ENCODE measurements at regions not wholly inside any gene's neighbourhood (a gene's known extent, or its start where the extent isn't known, plus 50 kb on each side); places are given as distances from the start of the nearest gene placed in this dataset.

DNA sequence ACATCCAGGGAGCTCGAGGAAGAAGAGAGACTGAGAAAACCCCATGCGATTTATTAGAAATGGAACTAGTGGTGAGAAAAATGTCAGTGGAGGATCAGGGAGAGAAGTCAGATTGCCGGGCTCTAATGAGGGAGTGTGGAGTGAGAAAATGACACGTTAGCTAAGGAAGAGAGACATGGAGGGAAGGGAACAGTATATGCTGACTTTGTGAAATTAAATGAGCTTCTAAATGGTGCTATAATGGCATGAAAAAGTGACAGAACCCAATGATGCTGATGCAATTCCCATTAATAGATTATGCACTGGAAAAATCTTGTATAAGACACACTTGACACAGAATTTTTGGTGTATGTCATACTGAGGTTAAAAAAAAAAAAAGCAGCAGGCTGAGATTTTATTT lies 112.6 kb downstream of the HSPH1 start:
- DNase-seq (ENCODE audit: low spot score), result no peak

DNA sequence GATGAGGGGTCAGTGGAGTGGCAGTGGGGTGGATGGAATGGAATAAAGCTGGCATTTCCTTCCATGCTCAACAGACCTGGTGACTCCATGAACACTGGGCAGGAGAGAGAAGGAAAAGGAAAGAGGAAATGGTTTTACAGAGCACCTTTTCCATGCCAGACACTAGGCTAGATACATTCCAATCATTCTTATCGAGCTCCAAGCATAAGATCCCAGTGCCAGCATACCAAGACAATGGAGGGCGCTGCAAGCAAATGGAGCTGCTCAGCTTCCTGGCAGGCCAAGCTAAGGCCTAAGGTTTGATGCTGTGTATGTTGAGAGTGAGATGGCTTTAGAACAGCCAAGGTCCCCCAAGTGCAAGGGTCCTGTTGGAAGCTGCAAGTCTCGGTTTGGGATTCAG lies 113.2 kb downstream of the HSPH1 start:
- DNase-seq (ENCODE audit: low spot score), result no peak

DNA sequence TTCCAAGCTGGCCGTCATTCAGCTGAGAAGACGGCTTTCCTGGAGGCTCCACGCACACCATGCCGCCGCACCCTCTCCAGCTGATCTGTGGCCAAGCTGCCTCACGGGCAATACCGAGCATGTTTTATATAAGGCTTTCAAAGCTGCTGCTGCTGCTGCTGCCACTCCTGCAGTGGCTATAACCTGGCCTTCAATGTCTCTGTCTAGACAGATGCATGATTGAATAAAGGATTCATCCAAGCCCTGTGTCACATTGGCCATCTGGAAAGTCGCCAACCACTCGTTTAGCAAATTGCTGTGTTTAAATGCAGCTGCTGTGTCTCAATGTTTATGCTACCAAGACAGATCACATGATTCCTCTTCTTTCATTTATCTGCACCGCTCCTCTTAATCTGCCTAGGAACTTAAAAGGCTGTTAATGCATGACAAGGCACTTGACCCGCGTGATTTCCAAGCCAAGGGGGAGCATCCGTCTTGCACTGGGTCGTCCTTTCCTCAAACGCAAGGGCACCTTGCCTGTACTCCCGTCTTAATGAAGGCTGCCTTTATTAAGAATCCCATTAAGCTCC lies 114.3 kb downstream of the TEX26 start:
- no peak for DNase-seq (ENCODE audit: low spot score)

DNA sequence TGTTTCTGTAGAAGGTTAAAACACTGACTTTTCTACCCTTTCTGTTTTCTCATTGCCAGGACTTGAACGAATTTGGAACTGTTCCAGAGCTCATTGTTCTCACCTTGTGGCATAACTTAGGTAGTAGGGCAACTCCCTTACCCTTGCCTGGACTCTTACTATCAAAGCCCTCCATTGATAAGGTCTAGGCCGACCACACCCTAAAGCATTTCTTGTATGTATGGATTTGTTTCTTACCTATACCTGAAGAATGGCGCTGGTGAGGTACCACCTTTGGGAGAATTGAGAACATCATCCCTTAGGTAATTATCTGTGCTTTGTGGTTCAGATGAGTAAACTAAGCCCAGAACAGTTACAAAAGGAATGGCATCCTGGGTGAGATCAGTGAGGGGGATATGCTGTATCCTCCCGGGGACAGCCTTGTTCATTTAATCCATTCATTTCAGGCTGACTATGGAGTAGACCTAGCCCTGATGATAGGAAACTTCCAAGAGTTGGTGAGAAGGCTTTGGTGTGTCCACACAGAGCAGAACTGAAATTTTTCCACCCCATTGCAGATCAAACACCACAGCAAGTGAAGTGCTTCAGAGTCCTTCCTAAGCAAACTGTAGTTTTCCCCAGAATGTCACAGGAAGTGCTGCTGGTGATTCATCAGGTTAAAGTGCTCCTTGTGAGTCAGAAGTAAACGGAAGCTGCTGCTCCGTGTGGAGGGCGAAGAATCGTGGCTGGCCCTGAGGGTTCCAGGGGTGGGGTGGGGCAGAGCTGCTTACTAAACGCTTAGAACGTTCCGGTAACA lies 113.0 kb downstream of the TEX26 start:
- no peak for DNase-seq (ENCODE audit: low spot score)

DNA sequence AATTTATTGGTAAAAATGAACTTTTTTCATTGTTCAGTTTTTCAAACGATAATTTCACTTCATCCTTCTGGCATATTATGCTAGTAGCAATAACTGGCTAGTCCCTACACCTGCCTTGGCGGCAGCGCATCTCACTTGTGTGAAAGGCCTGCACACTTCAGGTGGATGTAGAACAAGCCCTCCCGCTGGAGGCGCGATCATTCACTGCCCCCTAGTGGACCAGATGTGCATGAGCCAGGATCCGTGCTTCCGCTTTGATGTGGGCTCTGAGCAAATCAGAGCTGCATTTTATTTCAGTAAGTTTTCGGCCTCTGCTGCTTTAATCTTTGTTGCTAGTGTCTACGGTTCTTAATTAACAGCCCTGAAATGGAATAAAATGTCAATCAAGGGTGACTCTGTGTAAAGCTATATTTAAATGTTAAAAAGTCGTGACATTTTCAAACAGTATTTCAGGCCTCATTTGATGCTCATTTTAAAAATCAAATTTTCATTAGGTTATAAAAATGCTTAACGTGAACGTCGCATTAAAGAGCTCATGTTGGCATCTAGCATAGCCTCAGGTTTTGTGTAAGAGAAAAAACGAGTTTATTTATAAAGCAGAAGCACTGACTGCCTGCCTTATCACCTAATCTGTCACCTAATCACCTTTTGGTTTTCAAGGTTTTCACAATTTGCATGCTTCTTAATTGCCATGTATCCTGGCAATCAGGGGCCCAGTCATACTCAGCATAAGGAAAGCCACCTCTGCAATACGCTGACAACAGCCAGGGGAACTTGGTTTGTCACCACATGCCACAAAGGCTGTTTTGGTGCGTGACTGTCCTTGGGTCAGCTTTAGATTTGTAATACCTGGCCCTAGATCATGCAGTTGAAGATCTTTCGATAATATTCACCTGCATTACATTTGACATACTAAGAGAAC lies 112.2 kb downstream of the TEX26 start:
- peak; percentile 48 for DNase-seq (ENCODE audit: low spot score)

DNA sequence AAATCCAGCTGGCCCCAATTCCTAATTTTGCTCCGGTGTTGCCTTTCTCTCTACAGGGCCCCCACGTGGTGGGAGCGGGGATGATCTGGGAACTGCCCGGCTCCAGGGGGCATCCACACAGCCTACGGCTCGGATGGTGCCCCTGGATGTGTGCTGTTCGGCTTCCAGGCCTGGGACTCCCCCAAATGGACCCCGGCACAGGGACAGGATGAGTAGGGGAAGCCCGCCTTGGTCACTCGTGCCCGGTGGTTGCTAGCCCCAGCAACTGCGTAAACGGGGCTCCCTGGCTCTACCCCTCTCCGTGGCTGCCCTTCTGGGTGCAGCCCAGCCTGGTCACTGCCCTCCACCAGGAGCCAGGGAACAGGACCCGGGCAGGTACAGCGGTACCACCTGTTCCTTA lies 111.5 kb downstream of the TEX26 start:
- DNase-seq (ENCODE audit: low spot score), result no peak

GRCh38 chr13:31042481-31043165 lies 110.2 kb downstream of the TEX26 start:
- DNase-seq (ENCODE audit: low spot score), result no peak

- DNase-seq (ENCODE audit: low spot score), result no peak
These were observed 109.6 kb downstream of the TEX26 start for GRCh38 chr13:31042049-31042448.

GRCh38 chr13:31038834-31039552 lies 106.5 kb downstream of the TEX26 start:
- no peak for DNase-seq (ENCODE audit: low spot score)

DNA sequence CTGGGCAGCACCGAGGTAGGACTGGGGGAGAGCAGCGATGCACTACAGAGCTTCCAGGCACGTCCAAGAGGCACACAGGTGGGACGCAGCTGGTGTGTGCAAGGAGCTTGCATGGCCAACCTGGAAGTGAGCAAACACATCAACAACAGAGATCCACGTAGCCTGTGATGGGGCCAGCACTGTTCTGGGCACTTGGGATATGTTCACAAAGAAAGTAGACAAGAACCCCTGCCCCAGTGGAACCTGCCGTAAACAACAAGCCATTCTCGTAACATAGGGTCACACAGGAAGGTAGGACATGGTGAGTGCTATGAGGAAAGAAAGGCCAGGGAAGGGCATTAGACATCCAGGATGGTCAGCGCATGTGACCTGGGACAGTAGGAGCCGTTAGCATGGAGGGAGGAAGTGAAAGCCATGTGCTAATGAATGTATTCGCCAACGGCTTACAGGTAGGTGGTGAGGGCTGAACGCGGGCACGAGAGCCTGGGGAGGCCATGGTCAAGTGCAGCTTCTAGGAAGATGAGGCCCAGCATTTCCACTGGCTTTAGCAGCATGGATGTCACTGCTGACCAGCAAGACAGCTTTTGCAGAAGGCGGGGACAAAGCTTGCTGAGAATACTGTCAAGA lies 105.5 kb downstream of the TEX26 start:
- DNase-seq (ENCODE audit: low spot score), result no peak

DNA sequence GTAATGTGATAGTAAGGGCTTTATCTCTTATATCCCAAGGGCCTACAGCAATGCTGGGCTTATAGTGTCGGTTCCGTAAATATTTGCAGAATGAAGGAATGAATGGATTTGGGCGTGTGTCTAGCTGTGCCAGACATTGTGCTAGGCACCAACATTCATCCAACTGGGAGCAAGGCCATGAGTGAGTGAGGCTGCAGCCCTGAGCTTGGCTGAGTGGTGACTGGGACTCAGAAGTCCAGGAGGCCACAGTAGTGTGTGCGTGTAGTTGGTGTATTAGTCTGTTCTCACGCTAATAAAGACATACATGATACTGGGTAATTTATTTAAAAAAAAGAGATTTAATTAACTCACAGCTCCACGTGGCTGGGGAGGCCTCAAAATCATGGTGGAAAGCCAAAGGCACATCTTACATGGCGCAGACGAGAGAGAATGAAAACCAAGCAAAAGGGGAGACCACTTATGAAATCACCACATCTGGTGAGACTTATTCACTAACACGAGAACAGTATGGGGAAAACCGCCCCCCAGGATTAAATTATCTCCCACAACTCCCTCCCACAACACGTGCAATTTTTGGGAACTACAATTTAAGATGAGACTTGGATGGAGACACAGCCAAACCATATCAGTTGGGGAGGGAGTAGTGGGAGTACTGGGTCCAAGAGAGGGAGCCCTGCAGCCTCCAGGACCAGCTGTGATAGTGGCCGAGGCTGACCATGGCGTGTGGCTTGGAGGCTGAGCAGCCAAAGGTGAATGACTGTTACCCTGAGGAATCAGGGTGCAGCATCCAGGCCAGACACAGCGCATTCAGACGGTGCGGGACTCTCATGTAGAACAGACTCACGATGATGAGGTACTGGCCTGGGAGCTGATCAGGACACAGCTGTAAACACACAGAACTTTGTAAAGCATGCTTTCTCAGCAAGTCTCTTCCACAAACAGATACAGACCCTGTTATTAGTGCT lies 104.6 kb downstream of the TEX26 start:
- no peak for DNase-seq (ENCODE audit: low spot score)

- DNase-seq (ENCODE audit: low spot score), result no peak
These were observed 102.9 kb downstream of the TEX26 start for GRCh38 chr13:31035185-31035965.

DNA sequence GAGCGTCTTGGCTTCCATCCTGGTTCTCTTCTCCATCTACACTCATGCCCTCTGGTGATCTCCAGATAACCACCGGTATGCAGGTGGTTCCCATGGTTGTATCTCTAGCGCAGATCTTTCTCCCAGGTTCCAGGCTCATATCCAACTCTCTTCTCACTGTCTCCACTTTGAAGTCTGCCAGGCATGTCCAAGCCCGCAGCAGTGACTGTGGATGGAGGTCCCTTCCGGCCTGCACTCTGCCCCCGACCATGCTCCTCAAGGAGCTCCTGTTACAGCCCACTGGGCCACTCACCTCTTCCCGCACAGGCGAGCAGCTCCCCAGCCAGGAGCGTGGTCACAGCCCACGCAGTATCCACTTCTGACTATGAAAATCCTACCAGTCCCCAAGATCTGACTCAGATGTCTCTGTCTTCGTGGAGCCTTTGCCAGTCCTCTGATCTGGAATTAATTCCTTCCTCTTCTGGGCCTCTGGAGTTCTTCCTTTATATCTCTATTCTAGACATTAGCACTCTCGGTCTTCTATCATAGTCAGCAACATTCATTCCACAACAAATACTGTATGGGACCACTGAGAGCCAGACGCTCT lies 100.2 kb downstream of the TEX26 start:
- DNase-seq (ENCODE audit: low spot score), result no peak

DNA sequence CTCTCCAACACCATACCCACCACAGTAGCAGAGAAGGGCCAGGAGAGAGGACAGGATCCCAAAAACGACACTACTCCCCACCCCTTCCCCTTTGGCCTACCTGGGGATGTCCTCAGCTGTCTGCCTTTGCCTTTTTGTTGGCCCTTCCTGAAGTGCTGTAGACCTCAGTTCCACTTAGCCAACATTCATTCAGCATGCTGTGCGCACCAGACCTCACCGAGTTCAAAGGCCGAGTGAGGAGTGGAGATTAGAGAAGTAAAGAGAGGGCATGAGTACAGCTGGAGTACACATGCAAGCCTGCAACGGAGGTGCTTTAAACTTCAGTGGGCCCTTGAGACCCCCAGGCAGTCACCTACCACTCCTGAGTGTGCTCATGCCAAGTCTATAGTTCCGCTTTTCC lies 99.0 kb downstream of the TEX26 start:
- DNase-seq (ENCODE audit: low spot score), result no peak

GRCh38 chr13:31029102-31029501 lies 96.6 kb downstream of the TEX26 start:
- DNase-seq (ENCODE audit: low spot score), result no peak

GRCh38 chr13:31027136-31027535 lies 94.7 kb downstream of the TEX26 start:
- no peak for DNase-seq (ENCODE audit: low spot score)

Measured in hematopoietic multipotent progenitor cell treated with erythropoietin and hydrocortisone succinate and interleukin-3 and kit ligand, for 17 days (in vitro differentiated cells).